SK-N-MC (cell line): ENCODE measurements at regions not wholly inside any gene's neighbourhood (a gene's known extent, or its start where the extent isn't known, plus 50 kb on each side); places are given as distances from the start of the nearest gene placed in this dataset.

Experiments used
- DNase-seq: peaks from one replicate; pipeline ENCODE4 v3.0.0-alpha.2; 2011; ENCODE audit warnings: low read depth, low spot score
- H3K27ac ChIP-seq: fragments of 200-600 bp; sonication (generic); 2 replicates; pipeline ENCODE4 v1.5.1; 2016; ENCODE audit warnings: mixed run types
- H3K36me3 ChIP-seq: fragments of 200-600 bp; sonication (generic); 2 replicates; pipeline ENCODE4 v1.6.1; 2017; ENCODE audit warnings: antibody characterized with exemption, low read length, mixed read lengths; ENCODE audit not compliant: insufficient read depth
- H3K4me3 ChIP-seq: fragments of 200-600 bp; sonication (generic); 2 replicates; pipeline ENCODE4 v1.5.1; 2016
- H3K9ac ChIP-seq: fragments of 200-600 bp; sonication (generic); 2 replicates; pipeline ENCODE4 v1.8.0; 2017; ENCODE audit warnings: mixed run types, mixed read lengths; ENCODE audit not compliant: insufficient read length
- H3K9me3 ChIP-seq: fragments of 200-600 bp; sonication (generic); 2 replicates; pipeline ENCODE4 v1.6.1; 2017; ENCODE audit warnings: low read depth, mild to moderate bottlenecking, antibody characterized with exemption, low read length, moderate library complexity, mixed read lengths
- EZH2 ChIP-seq: fragments of 200-600 bp; sonication (generic); IDR thresholded peaks from one replicate; pipeline ENCODE4 v1.6.1; 2017; ENCODE audit warnings: antibody characterized with exemption
- FOXP2 ChIP-seq: optimal IDR thresholded peaks from 2 replicates; pipeline ENCODE3; 2011; ENCODE audit warnings: mild to moderate bottlenecking, moderate library complexity; ENCODE audit not compliant: insufficient read depth; ENCODE audit errors: extremely low read length, control extremely low read depth
- POLR2AphosphoS5 ChIP-seq: IDR thresholded peaks from 2 replicates; pipeline ENCODE4 v1.6.1; 2012; ENCODE audit warnings: mild to moderate bottlenecking, low read depth, low read length, borderline replicate concordance

- Histone ChIP-seq H3K9ac (no peak overlapping the region), H3K36me3 (no peaks in the 10 kb centered on the region), H3K27ac (no peak overlapping the region), H3K4me3 (no peak overlapping the region), H3K9me3 (no peaks in the 10 kb centered on the region)
- DNase-seq, result no peak
- TF ChIP-seq FOXP2 (no peak), EZH2 (no peak), POLR2AphosphoS5 (no peak)
Observed at GRCh38 chr9:7237473-7238246, 479.9 kb downstream of the KDM4C start.

GRCh38 chr9:7236186-7236585 is 478.4 kb downstream of the KDM4C start:
- Histone ChIP-seq H3K36me3 (no peaks in the 10 kb centered on the region), H3K4me3 (no peak overlapping the region), H3K9ac (no peak overlapping the region), H3K27ac (no peak overlapping the region), H3K9me3 (no peaks in the 10 kb centered on the region)
- TF ChIP-seq EZH2, result no peak
- no peak for TF ChIP-seq POLR2AphosphoS5
- no peak for TF ChIP-seq FOXP2
- DNase-seq, result no peak

DNA sequence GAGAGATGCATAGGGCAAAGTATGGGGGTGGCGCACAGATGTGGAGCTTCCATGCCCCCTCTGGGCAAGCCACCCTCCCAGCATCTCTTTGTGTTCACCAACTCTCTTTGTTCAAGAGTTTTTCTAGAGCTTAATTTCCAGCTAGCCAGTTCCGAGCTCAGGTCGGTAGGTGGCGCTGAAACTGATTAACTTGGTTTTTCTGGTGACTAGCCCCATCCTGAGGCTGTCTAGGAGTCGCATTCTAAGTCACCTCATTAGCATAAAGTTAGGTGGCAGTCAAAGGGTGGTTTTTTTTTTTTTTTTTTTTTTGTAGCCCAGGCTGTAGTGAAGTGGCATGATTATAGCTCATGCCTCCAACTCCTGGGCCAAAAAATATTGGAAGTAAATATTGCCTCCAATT is 476.4 kb downstream of the KDM4C start:
- H3K36me3 ChIP-seq, result no peaks in the 10 kb centered on the region
- TF ChIP-seq EZH2, result no peak
- TF ChIP-seq FOXP2, result no peak
- TF ChIP-seq POLR2AphosphoS5, result no peak
- H3K4me3 ChIP-seq, result no peak overlapping the region
- peak; percentile 10 for DNase-seq
- no peak overlapping the region for H3K9ac ChIP-seq
- no peak overlapping the region for H3K27ac ChIP-seq
- no peaks in the 10 kb centered on the region for H3K9me3 ChIP-seq

DNA sequence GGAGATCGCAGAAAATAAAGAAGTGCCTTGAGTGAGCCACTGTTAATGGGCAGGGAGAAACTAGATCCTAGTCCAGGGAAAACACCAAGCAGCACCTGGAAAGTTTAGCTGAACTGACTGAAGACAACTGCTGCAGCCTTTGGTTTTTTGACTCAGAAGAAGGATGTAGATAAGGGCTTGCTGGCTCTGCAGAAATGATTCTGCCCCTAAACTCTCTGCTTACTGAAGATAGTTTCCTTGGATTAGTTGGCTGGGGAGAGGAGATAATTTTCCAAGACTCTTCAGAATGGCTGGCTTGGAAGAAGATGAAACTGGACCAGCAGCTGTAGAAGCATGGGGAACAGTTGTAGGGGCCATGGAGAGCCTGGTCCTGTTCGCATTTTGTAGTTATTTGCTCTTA is 471.8 kb downstream of the KDM4C start:
- Histone ChIP-seq H3K9ac (no peak overlapping the region), H3K4me3 (no peak overlapping the region), H3K9me3 (no peaks in the 10 kb centered on the region), H3K36me3 (no peaks in the 10 kb centered on the region), H3K27ac (no peak overlapping the region)
- DNase-seq, result no peak
- TF ChIP-seq FOXP2, result no peak
- no peak for TF ChIP-seq EZH2
- no peak for TF ChIP-seq POLR2AphosphoS5

DNA sequence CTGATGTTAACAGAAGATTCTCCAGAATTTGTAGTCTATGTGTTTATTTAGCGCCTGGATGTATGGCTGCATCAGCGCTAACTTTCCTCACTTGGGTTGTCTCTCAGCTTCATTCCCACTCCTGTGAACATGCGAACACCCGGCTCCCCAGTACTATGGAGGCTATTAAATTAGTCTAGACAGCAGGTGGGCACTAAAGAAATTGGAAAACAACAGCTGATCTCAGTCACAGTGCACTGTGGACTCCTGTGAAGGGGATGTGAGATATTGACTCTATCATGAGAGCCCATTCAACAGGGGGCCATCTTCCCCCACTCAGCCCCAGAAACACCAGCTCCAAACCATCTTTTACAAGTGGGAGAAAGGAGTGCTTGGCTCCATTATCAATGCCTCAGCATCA is 471.0 kb downstream of the KDM4C start:
- TF ChIP-seq FOXP2 (no peak), POLR2AphosphoS5 (no peak), EZH2 (no peak)
- no peaks in the 10 kb centered on the region for H3K9me3 ChIP-seq
- no peak for DNase-seq
- H3K27ac ChIP-seq, result no peak overlapping the region
- no peaks in the 10 kb centered on the region for H3K36me3 ChIP-seq
- no peak overlapping the region for H3K9ac ChIP-seq
- H3K4me3 ChIP-seq, result no peak overlapping the region

DNA sequence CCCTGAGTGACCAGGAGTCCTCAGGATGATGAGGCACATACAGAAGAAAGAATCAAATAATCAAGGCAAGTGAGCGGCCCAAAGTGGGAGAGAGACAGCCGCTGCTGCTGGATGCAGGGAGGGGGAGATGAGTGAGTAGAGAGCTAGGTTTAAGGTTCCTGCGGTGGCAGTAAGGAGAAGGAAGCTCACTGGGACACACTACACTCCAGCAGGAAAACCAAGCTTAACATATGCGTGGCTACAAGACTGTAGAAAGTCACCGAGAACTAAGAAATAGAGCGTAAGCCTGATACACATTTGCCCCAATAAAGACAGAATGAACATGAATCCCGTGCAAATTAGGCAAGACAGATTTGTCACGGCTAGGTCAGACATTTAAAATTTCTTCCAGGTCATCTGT is 470.2 kb downstream of the KDM4C start:
- DNase-seq, result no peak
- Histone ChIP-seq H3K9me3 (no peaks in the 10 kb centered on the region), H3K9ac (no peak overlapping the region), H3K4me3 (no peak overlapping the region), H3K36me3 (no peaks in the 10 kb centered on the region), H3K27ac (no peak overlapping the region)
- TF ChIP-seq POLR2AphosphoS5 (no peak), EZH2 (no peak), FOXP2 (no peak)

GRCh38 chr9:7226007-7226640 is 468.4 kb downstream of the KDM4C start:
- Histone ChIP-seq H3K27ac (no peak overlapping the region), H3K9ac (no peak overlapping the region), H3K9me3 (no peaks in the 10 kb centered on the region), H3K4me3 (no peak overlapping the region), H3K36me3 (no peaks in the 10 kb centered on the region)
- TF ChIP-seq FOXP2, result no peak
- no peak for TF ChIP-seq EZH2
- no peak for TF ChIP-seq POLR2AphosphoS5
- no peak for DNase-seq
